HG03139 (cell line): ENCODE measurements at regions not wholly inside any gene's neighbourhood (a gene's known extent, or its start where the extent isn't known, plus 50 kb on each side); places are given as distances from the start of the nearest gene placed in this dataset.

Experiments
- ATAC-seq: cut with Tn5 transposase; IDR thresholded peaks from one replicate; pipeline ENCODE4 v1.9.1; 2021; ENCODE audit not compliant: unreplicated experiment

GRCh38 chr9:20291201-20291600 lies 331.1 kb downstream of the MLLT3 start:
- ATAC-seq, result no peak

GRCh38 chr9:20290257-20290656 lies 332.0 kb downstream of the MLLT3 start:
- no peak for ATAC-seq

GRCh38 chr9:20289423-20290010 lies 332.8 kb downstream of the MLLT3 start:
- ATAC-seq, result no peak

- no peak for ATAC-seq
Observed at GRCh38 chr9:20286969-20287368, 335.3 kb downstream of the MLLT3 start.

GRCh38 chr9:20286154-20286700 lies 336.1 kb downstream of the MLLT3 start:
- ATAC-seq, result no peak

- no peak for ATAC-seq
Observed at GRCh38 chr9:20284601-20285289, 337.6 kb downstream of the MLLT3 start.

GRCh38 chr9:20280330-20280729 lies 342.0 kb downstream of the MLLT3 start:
- no peak for ATAC-seq

- no peak for ATAC-seq
Observed at GRCh38 chr9:20276762-20277161, 345.5 kb downstream of the MLLT3 start.

GRCh38 chr9:20271723-20272122 lies 350.6 kb downstream of the MLLT3 start:
- no peak for ATAC-seq

GRCh38 chr9:20271096-20271495 lies 351.2 kb downstream of the MLLT3 start:
- peak; percentile 65 for ATAC-seq

GRCh38 chr9:20270161-20270560 lies 352.1 kb downstream of the MLLT3 start:
- no peak for ATAC-seq

- ATAC-seq, result no peak
Observed at GRCh38 chr9:20269620-20270019, 352.7 kb downstream of the MLLT3 start.

GRCh38 chr9:20264896-20265295 lies 357.4 kb downstream of the MLLT3 start:
- no peak for ATAC-seq

- no peak for ATAC-seq
Observed at GRCh38 chr9:20262611-20263010, 359.7 kb downstream of the MLLT3 start.

GRCh38 chr9:20256284-20256948 lies 365.9 kb downstream of the MLLT3 start:
- no peak for ATAC-seq

GRCh38 chr9:20255052-20255451 lies 367.2 kb downstream of the MLLT3 start:
- no peak for ATAC-seq

GRCh38 chr9:20253635-20254034 lies 368.7 kb downstream of the MLLT3 start:
- ATAC-seq, result no peak

- ATAC-seq, result no peak
Observed at GRCh38 chr9:20252778-20253177, 369.5 kb downstream of the MLLT3 start.

- ATAC-seq, result no peak
Observed at GRCh38 chr9:20250791-20251190, 371.5 kb downstream of the MLLT3 start.

- ATAC-seq, result no peak
Observed at GRCh38 chr9:20244271-20244670, 378.0 kb downstream of the MLLT3 start.

- no peak for ATAC-seq
Observed at GRCh38 chr9:20243841-20244240, 378.5 kb downstream of the MLLT3 start.
